ENCODE measurements at regions not wholly inside any gene's neighbourhood (a gene's known extent, or its start where the extent isn't known, plus 50 kb on each side); places are given as distances from the start of the nearest gene placed in this dataset.

GRCh38 chr14:58823312-58823711 lies 185.6 kb downstream of the DACT1 start:
- H3K9me3 ChIP-seq (ENCODE audit: control insufficient read depth, low read length) = no peaks in the 10 kb centered on the region

GRCh38 chr14:58824106-58824505 lies 186.3 kb downstream of the DACT1 start:
- Histone ChIP-seq H3K36me3 (ENCODE audit: control insufficient read depth, insufficient read depth, low read length) (no peaks in the 10 kb centered on the region), H3K27me3 (ENCODE audit: control insufficient read depth, insufficient read depth, low read length) (no peaks in the 10 kb centered on the region), H3K9me3 (ENCODE audit: control insufficient read depth, low read length) (no peaks in the 10 kb centered on the region), H3K9ac (ENCODE audit: low read length) (no peak overlapping the region), H3K4me3 (ENCODE audit: low read length) (no peak overlapping the region), H3K4me1 (ENCODE audit: control insufficient read depth, insufficient read depth, low read length) (no peaks in the 10 kb centered on the region)

More at GRCh38 chr14:58823312-58823711, 185.6 kb downstream of the DACT1 start:
- no peaks in the 10 kb centered on the region for H3K27me3 ChIP-seq (ENCODE audit: control insufficient read depth, insufficient read depth, low read length)
- H3K9ac ChIP-seq (ENCODE audit: low read length) = no peak overlapping the region
- no peak overlapping the region for H3K4me3 ChIP-seq (ENCODE audit: low read length)
- H3K4me1 ChIP-seq (ENCODE audit: control insufficient read depth, insufficient read depth, low read length) = no peaks in the 10 kb centered on the region
- H3K36me3 ChIP-seq (ENCODE audit: control insufficient read depth, insufficient read depth, low read length) = no peaks in the 10 kb centered on the region

- Histone ChIP-seq H3K9me3 (ENCODE audit: control insufficient read depth, low read length) (no peaks in the 10 kb centered on the region), H3K4me1 (ENCODE audit: control insufficient read depth, insufficient read depth, low read length) (no peaks in the 10 kb centered on the region), H3K4me3 (ENCODE audit: low read length) (no peak overlapping the region), H3K36me3 (ENCODE audit: control insufficient read depth, insufficient read depth, low read length) (no peaks in the 10 kb centered on the region), H3K27me3 (ENCODE audit: control insufficient read depth, insufficient read depth, low read length) (no peaks in the 10 kb centered on the region), H3K9ac (ENCODE audit: low read length) (no peak overlapping the region)
These were observed 187.0 kb downstream of the DACT1 start for GRCh38 chr14:58824796-58825195.

- no peaks in the 10 kb centered on the region for H3K9me3 ChIP-seq (ENCODE audit: control insufficient read depth, low read length)
- H3K4me3 ChIP-seq (ENCODE audit: low read length) = no peak overlapping the region
- H3K4me1 ChIP-seq (ENCODE audit: control insufficient read depth, insufficient read depth, low read length) = no peaks in the 10 kb centered on the region
- H3K36me3 ChIP-seq (ENCODE audit: control insufficient read depth, insufficient read depth, low read length) = no peaks in the 10 kb centered on the region
- no peak overlapping the region for H3K9ac ChIP-seq (ENCODE audit: low read length)
- H3K27me3 ChIP-seq (ENCODE audit: control insufficient read depth, insufficient read depth, low read length) = no peaks in the 10 kb centered on the region
These were observed 187.8 kb downstream of the DACT1 start for GRCh38 chr14:58825606-58826005.

GRCh38 chr14:58826845-58827686 lies 189.3 kb downstream of the DACT1 start:
- no peaks in the 10 kb centered on the region for H3K36me3 ChIP-seq (ENCODE audit: control insufficient read depth, insufficient read depth, low read length)
- no peaks in the 10 kb centered on the region for H3K9me3 ChIP-seq (ENCODE audit: control insufficient read depth, low read length)
- no peak overlapping the region for H3K4me3 ChIP-seq (ENCODE audit: low read length)
- no peaks in the 10 kb centered on the region for H3K4me1 ChIP-seq (ENCODE audit: control insufficient read depth, insufficient read depth, low read length)
- H3K9ac ChIP-seq (ENCODE audit: low read length) = no peak overlapping the region
- no peaks in the 10 kb centered on the region for H3K27me3 ChIP-seq (ENCODE audit: control insufficient read depth, insufficient read depth, low read length)

GRCh38 chr14:58828298-58828697 lies 190.5 kb downstream of the DACT1 start:
- H3K36me3 ChIP-seq (ENCODE audit: control insufficient read depth, insufficient read depth, low read length) = no peaks in the 10 kb centered on the region
- no peaks in the 10 kb centered on the region for H3K9me3 ChIP-seq (ENCODE audit: control insufficient read depth, low read length)
- no peaks in the 10 kb centered on the region for H3K27me3 ChIP-seq (ENCODE audit: control insufficient read depth, insufficient read depth, low read length)
- no peaks in the 10 kb centered on the region for H3K4me1 ChIP-seq (ENCODE audit: control insufficient read depth, insufficient read depth, low read length)
- no peak overlapping the region for H3K4me3 ChIP-seq (ENCODE audit: low read length)
- H3K9ac ChIP-seq (ENCODE audit: low read length) = no peak overlapping the region

GRCh38 chr14:58829594-58829993 lies 191.8 kb downstream of the DACT1 start:
- no peak overlapping the region for H3K9ac ChIP-seq (ENCODE audit: low read length)
- H3K36me3 ChIP-seq (ENCODE audit: control insufficient read depth, insufficient read depth, low read length) = no peaks in the 10 kb centered on the region
- H3K4me3 ChIP-seq (ENCODE audit: low read length) = no peak overlapping the region
- no peaks in the 10 kb centered on the region for H3K9me3 ChIP-seq (ENCODE audit: control insufficient read depth, low read length)
- H3K4me1 ChIP-seq (ENCODE audit: control insufficient read depth, insufficient read depth, low read length) = no peaks in the 10 kb centered on the region
- no peaks in the 10 kb centered on the region for H3K27me3 ChIP-seq (ENCODE audit: control insufficient read depth, insufficient read depth, low read length)

- Histone ChIP-seq H3K27me3 (ENCODE audit: control insufficient read depth, insufficient read depth, low read length) (no peaks in the 10 kb centered on the region), H3K36me3 (ENCODE audit: control insufficient read depth, insufficient read depth, low read length) (no peaks in the 10 kb centered on the region), H3K9me3 (ENCODE audit: control insufficient read depth, low read length) (no peaks in the 10 kb centered on the region), H3K4me1 (ENCODE audit: control insufficient read depth, insufficient read depth, low read length) (no peaks in the 10 kb centered on the region), H3K9ac (ENCODE audit: low read length) (no peak overlapping the region), H3K4me3 (ENCODE audit: low read length) (no peak overlapping the region)
These were observed 192.4 kb downstream of the DACT1 start for GRCh38 chr14:58830121-58830520.

- H3K4me3 ChIP-seq (ENCODE audit: low read length) = no peak overlapping the region
- H3K9me3 ChIP-seq (ENCODE audit: control insufficient read depth, low read length) = no peaks in the 10 kb centered on the region
- H3K9ac ChIP-seq (ENCODE audit: low read length) = no peak overlapping the region
- no peaks in the 10 kb centered on the region for H3K27me3 ChIP-seq (ENCODE audit: control insufficient read depth, insufficient read depth, low read length)
- H3K4me1 ChIP-seq (ENCODE audit: control insufficient read depth, insufficient read depth, low read length) = no peaks in the 10 kb centered on the region
- no peaks in the 10 kb centered on the region for H3K36me3 ChIP-seq (ENCODE audit: control insufficient read depth, insufficient read depth, low read length)
These were observed 194.3 kb downstream of the DACT1 start for GRCh38 chr14:58832095-58832521.

GRCh38 chr14:58833634-58834378 lies 196.0 kb downstream of the DACT1 start:
- Histone ChIP-seq H3K9me3 (ENCODE audit: control insufficient read depth, low read length) (no peaks in the 10 kb centered on the region), H3K27me3 (ENCODE audit: control insufficient read depth, insufficient read depth, low read length) (no peaks in the 10 kb centered on the region), H3K36me3 (ENCODE audit: control insufficient read depth, insufficient read depth, low read length) (no peaks in the 10 kb centered on the region), H3K4me3 (ENCODE audit: low read length) (no peak overlapping the region), H3K9ac (ENCODE audit: low read length) (no peak overlapping the region), H3K4me1 (ENCODE audit: control insufficient read depth, insufficient read depth, low read length) (no peaks in the 10 kb centered on the region)

GRCh38 chr14:58836303-58836974 lies 198.7 kb downstream of the DACT1 start:
- Histone ChIP-seq H3K4me3 (ENCODE audit: low read length) (no peak overlapping the region), H3K9me3 (ENCODE audit: control insufficient read depth, low read length) (no peaks in the 10 kb centered on the region), H3K9ac (ENCODE audit: low read length) (no peak overlapping the region), H3K36me3 (ENCODE audit: control insufficient read depth, insufficient read depth, low read length) (no peaks in the 10 kb centered on the region), H3K4me1 (ENCODE audit: control insufficient read depth, insufficient read depth, low read length) (no peaks in the 10 kb centered on the region), H3K27me3 (ENCODE audit: control insufficient read depth, insufficient read depth, low read length) (no peaks in the 10 kb centered on the region)

- Histone ChIP-seq H3K4me1 (ENCODE audit: control insufficient read depth, insufficient read depth, low read length) (no peaks in the 10 kb centered on the region), H3K9me3 (ENCODE audit: control insufficient read depth, low read length) (no peaks in the 10 kb centered on the region), H3K9ac (ENCODE audit: low read length) (no peak overlapping the region), H3K36me3 (ENCODE audit: control insufficient read depth, insufficient read depth, low read length) (no peaks in the 10 kb centered on the region), H3K27me3 (ENCODE audit: control insufficient read depth, insufficient read depth, low read length) (no peaks in the 10 kb centered on the region), H3K4me3 (ENCODE audit: low read length) (no peak overlapping the region)
These were observed 201.5 kb downstream of the DACT1 start for GRCh38 chr14:58839233-58839632.
